ENCODE measurements at regions not wholly inside any gene's neighbourhood (a gene's known extent, or its start where the extent isn't known, plus 50 kb on each side); places are given as distances from the start of the nearest gene placed in this dataset.

GRCh38 chr5:101393795-101394450 lies 490.8 kb upstream of the ST8SIA4 start:
- ChIA-PET CTCF (ENCODE audit: partially characterized antibody) (interaction anchor here (2.9 kb wide), 1 partner anchor 285 kb away, joined by 10 read pairs; no protein-coding TSS in a partner anchor), POLR2A (ENCODE audit: partially characterized antibody) (no interaction called here)
- Histone ChIP-seq H3K27me3 (replicated peaks in 1 of 4; ENCODE audit: control insufficient read depth in 3 of 4, extremely low read depth in 1 of 4, insufficient read depth in 3 of 4, low read length in 3 of 4) (no peaks in the 10 kb centered on the region), H3K56ac (replicated peaks; ENCODE audit: insufficient read length, low read depth, low read length) (no peak overlapping the region), H3K4me1 (replicated peaks in 1 of 4; ENCODE audit: control insufficient read depth in 3 of 4, insufficient read depth in 4 of 4, low read length in 3 of 4) (no peaks in the 10 kb centered on the region), H2AFZ (ENCODE audit: low read length) (no peak overlapping the region), H3K23ac (ENCODE audit: insufficient read length) (no peak overlapping the region), H3K23me2 (ENCODE audit: low read depth, low read length) (no peaks in the 10 kb centered on the region), H3K4ac (replicated peaks; ENCODE audit: insufficient read length, low read depth, low read length) (no peak overlapping the region), H2AK5ac (ENCODE audit: low read depth, low read length) (no peak overlapping the region), H3K9me3 (ENCODE audit: insufficient read depth in 2 of 2, low read depth in 1 of 2, low read length in 1 of 2) (peaks cover 3 to 9% of the 10 kb centered on the region in 2 experiments; a peak in 2 of 4 replicates), H3K79me2 (ENCODE audit: control insufficient read depth in 1 of 2, insufficient read depth in 2 of 2, low read length in 2 of 2) (no peaks in the 10 kb centered on the region), H3K4me3 (ENCODE audit: extremely low read depth in 1 of 4, insufficient read depth in 2 of 4, low read depth in 3 of 4, low read length in 4 of 4) (no peak overlapping the region), H2BK120ac (replicated peaks; ENCODE audit: low read depth, low read length) (no peak overlapping the region), H3K36me3 (ENCODE audit: control insufficient read depth in 2 of 4, insufficient read depth in 4 of 4, low read length in 3 of 4) (no peaks in the 10 kb centered on the region), H3K9ac (replicated peaks in 1 of 4; ENCODE audit: extremely low read depth in 1 of 4, low read depth in 3 of 4, low read length in 3 of 4) (no peak overlapping the region), H4K20me1 (replicated peaks in 1 of 2; ENCODE audit: control insufficient read depth in 1 of 2, insufficient read depth in 2 of 2, low read length in 2 of 2) (no peaks in the 10 kb centered on the region), H3K18ac (ENCODE audit: extremely low read depth, low read length) (no peak overlapping the region), H2BK12ac (ENCODE audit: low read depth, low read length) (no peak overlapping the region), H4K5ac (ENCODE audit: insufficient read length, low read depth, low read length) (no peak overlapping the region), H3K4me2 (ENCODE audit: insufficient read depth in 1 of 2, low read depth in 2 of 2, low read length in 2 of 2) (no peak overlapping the region), H4K91ac (replicated peaks; ENCODE audit: insufficient read length, low read length) (no peak overlapping the region), H3K79me1 (ENCODE audit: low read depth, low read length) (no peaks in the 10 kb centered on the region), H2BK20ac (ENCODE audit: low read length) (no peak overlapping the region), H3K27ac (ENCODE audit: low read depth, low read length) (no peak overlapping the region), H3K14ac (ENCODE audit: insufficient read length) (no peak overlapping the region), H2BK5ac (ENCODE audit: low read depth, low read length) (no peak overlapping the region), H2BK15ac (ENCODE audit: low read length) (no peak overlapping the region), H4K8ac (ENCODE audit: extremely low read depth, insufficient read depth, low read length) (no peak overlapping the region)
- WGBS, 2 experiments (ENCODE audit: extremely low coverage in 1 of 2, insufficient coverage in 1 of 2, insufficient read length in 1 of 2, insufficient replicate concordance in 2 of 2, low coverage in 1 of 2, low lambda C conversion rate in 2 of 2, missing lambda C conversion rate in 1 of 2): 93% methylated on average over 5 of the region's 5 CpGs; no CpG with 5 or more reads in 1 of the 2 experiments
- DNase-seq (ENCODE audit: low read depth in 1 of 2, low spot score in 2 of 2) (no peak), FAIRE-seq (no peak)
- TF ChIP-seq SIRT6 (IDR thresholded peaks at IDR 0.05; ENCODE audit: low read length) (no peak), NANOG (IDR thresholded peaks at IDR 0.05; ENCODE audit: insufficient read depth, low read depth, low read length, poor library complexity, severe bottlenecking) (no peak), POU5F1 (IDR thresholded peaks at IDR 0.05; ENCODE audit: low read depth, low read length) (no peak), CEBPB (IDR thresholded peaks at IDR 0.05; ENCODE audit: low read depth, low read length) (no peak), RXRA (IDR thresholded peaks at IDR 0.05; ENCODE audit: insufficient read depth, low read depth, low read length) (no peak), SAP30 (IDR thresholded peaks at IDR 0.05; ENCODE audit: insufficient read depth, insufficient replicate concordance, low read length) (no peak), SP4 (IDR thresholded peaks at IDR 0.05; ENCODE audit: low read length) (no peak), TBP (IDR thresholded peaks at IDR 0.05; ENCODE audit: low read depth, low read length) (no peak)

All from H1 (cell line).